Endothelial cell of umbilical vein (primary cell): ENCODE measurements at regions not wholly inside any gene's neighbourhood (a gene's known extent, or its start where the extent isn't known, plus 50 kb on each side); places are given as distances from the start of the nearest gene placed in this dataset.

Experiments used
- BruUV-seq: library from RNA; stranded (reverse); fragments of 400-500 nt; replicated peaks from 2 replicates; lab custom pipeline; 2021; lab: Mats Ljungman, UMichigan
- CTCF ChIA-PET: fragments of 300-600, 350-600 bp; sonication (Branson Sonifier 250); formaldehyde crosslinking; loops from one replicate; lab custom pipeline; 2021; ENCODE audit warnings: antibody characterized with exemption, inconsistent platforms; lab: Charles Lee
- POLR2A ChIA-PET: fragments of 300-600, 350-600 bp; sonication (Branson Sonifier 250); formaldehyde crosslinking; loops from one replicate; lab custom pipeline; 2021; ENCODE audit warnings: antibody characterized with exemption, inconsistent platforms; lab: Charles Lee
- DNase-seq: peaks from one replicate; pipeline ENCODE4 v3.0.0-alpha.2; 2011; ENCODE audit warnings: low read depth, low spot score
- FAIRE-seq: peaks from 2 replicates; lab custom pipeline; 2011; peaks lifted over from hg19 to GRCh38; lab: Jason Lieb, UNC
- H2AFZ ChIP-seq: 2 replicates; pipeline ENCODE4 v1.6.0; 2012; ENCODE audit warnings: low read depth, low read length, control low read depth, inconsistent platforms
- H3K27ac ChIP-seq: 2 replicates; pipeline ENCODE4 v1.5.1; 2011; ENCODE audit warnings: low read depth, mild to moderate bottlenecking, control low read depth, low read length, moderate library complexity; ENCODE audit not compliant: insufficient read depth
- H3K27me3 ChIP-seq, 2 experiments: 2 replicates each; pipeline versions ENCODE4 v1.6.0 to v1.6.1; 2011; ENCODE audit warnings: low read length in 2 of 2, mixed read lengths in 1 of 2; ENCODE audit not compliant: control insufficient read depth in 2 of 2, insufficient read depth in 2 of 2
- H3K36me3 ChIP-seq, 2 experiments: 2 replicates in 1 of 2; 3 replicates in 1 of 2; pipeline ENCODE4 v1.5.1; 2011; ENCODE audit warnings: low read length in 2 of 2, mild to moderate bottlenecking in 1 of 2, moderate library complexity in 1 of 2; ENCODE audit not compliant: control insufficient read depth in 2 of 2, insufficient read depth in 2 of 2; ENCODE audit errors: extremely low read depth in 1 of 2
- H3K4me1 ChIP-seq: 3 replicates; pipeline ENCODE4 v1.5.1; 2011; ENCODE audit warnings: mild to moderate bottlenecking, low read length; ENCODE audit not compliant: control insufficient read depth, insufficient read depth; ENCODE audit errors: extremely low read depth
- H3K4me2 ChIP-seq: 2 replicates; pipeline ENCODE4 v1.6.1; 2011; ENCODE audit warnings: low read length, control low read depth, mixed read lengths; ENCODE audit not compliant: insufficient read depth
- H3K4me3 ChIP-seq, 3 experiments: fragments of 200-600 bp in 1 of 3; sonication (generic), shearing (Covaris generic) in 1 of 3; replicated peaks in 1 of 3; 2 replicates each; pipeline ENCODE4 v1.5.1; 2011 to 2016; ENCODE audit warnings: control low read depth in 3 of 3, low read length in 3 of 3, mild to moderate bottlenecking in 2 of 3, inconsistent platforms in 1 of 3, low read depth in 1 of 3, moderate library complexity in 1 of 3; ENCODE audit not compliant: insufficient read depth in 1 of 3
- H3K79me2 ChIP-seq: 2 replicates; pipeline ENCODE4 v1.6.0; 2012; ENCODE audit warnings: low read length, inconsistent platforms; ENCODE audit not compliant: control insufficient read depth, insufficient read depth
- H3K9ac ChIP-seq: replicated peaks from 2 replicates; pipeline ENCODE3; 2011; ENCODE audit warnings: low read length, control low read depth; ENCODE audit not compliant: insufficient read depth; ENCODE audit errors: extremely low read depth
- H3K9me1 ChIP-seq: replicated peaks from 3 replicates; pipeline ENCODE4 v1.6.0; 2011; ENCODE audit warnings: mild to moderate bottlenecking, low read length; ENCODE audit not compliant: control insufficient read depth, insufficient read depth; ENCODE audit errors: extremely low read depth
- H3K9me3 ChIP-seq: replicated peaks from 2 replicates; pipeline ENCODE4 v1.5.1; 2012; ENCODE audit warnings: low read length, inconsistent platforms; ENCODE audit not compliant: control insufficient read depth, insufficient read depth
- H4K20me1 ChIP-seq: replicated peaks from 2 replicates; pipeline ENCODE3; 2011; ENCODE audit warnings: mild to moderate bottlenecking, low read length; ENCODE audit not compliant: control insufficient read depth, insufficient read depth; ENCODE audit errors: extremely low read depth
- FOS ChIP-seq: IDR thresholded peaks from 2 replicates; pipeline ENCODE4 v1.6.1; 2011; ENCODE audit warnings: mild to moderate bottlenecking, low read length, moderate library complexity, borderline replicate concordance; ENCODE audit not compliant: insufficient read depth
- GATA2 ChIP-seq: IDR thresholded peaks from 2 replicates; pipeline ENCODE4 v1.7.0; 2011; ENCODE audit warnings: low read depth, mild to moderate bottlenecking, moderate library complexity, mixed read lengths, low read length; ENCODE audit not compliant: insufficient read length, insufficient read depth
- JUN ChIP-seq: IDR thresholded peaks from 2 replicates; pipeline ENCODE4 v1.6.1; 2011; ENCODE audit warnings: borderline replicate concordance, low read depth; ENCODE audit not compliant: insufficient read length, insufficient read depth
- POLR2A ChIP-seq: IDR thresholded peaks from 2 replicates; pipeline ENCODE4 v1.6.1; 2012; ENCODE audit warnings: low read depth, mild to moderate bottlenecking, control low read depth, low read length
- POLR2AphosphoS5 ChIP-seq: IDR thresholded peaks from 2 replicates; pipeline ENCODE4 v1.6.1; 2012; ENCODE audit warnings: low read depth, mild to moderate bottlenecking, control low read depth, low read length, moderate library complexity; ENCODE audit not compliant: insufficient read depth
- dilution Hi-C: fragments of 300-500 bp; cut with MboI; formaldehyde crosslinking; loops from one replicate; pipeline ENCODE4 v1.15.0; 2019; ENCODE audit warnings: low sequenced_read_pairs; ENCODE audit not compliant: extremely low pct_ligation_motif_present
- intact Hi-C: fragments of 100-400 bp; cut with micrococcal nuclease; formaldehyde crosslinking; loops from one replicate; pipeline ENCODE4 v1.10.0; 2022
- TF ChIP-seq, protein P1 (sequence below), 2 donors: IDR thresholded peaks; 1 replicate in 1 of 2; 2 replicates in 1 of 2; pipeline ENCODE4 v1.5.1; 2011; ENCODE audit warnings: low read length in 2 of 2, mild to moderate bottlenecking in 2 of 2, moderate library complexity in 2 of 2, control low read depth in 1 of 2, inconsistent platforms in 1 of 2, low read depth in 1 of 2; ENCODE audit not compliant: insufficient read depth in 1 of 2; ENCODE audit errors: extremely low read depth in 1 of 2
- TF ChIP-seq, protein P2 (sequence below): IDR thresholded peaks from 2 replicates; pipeline ENCODE4 v1.6.1; 2011; ENCODE audit not compliant: insufficient read depth, insufficient read length

DNA sequence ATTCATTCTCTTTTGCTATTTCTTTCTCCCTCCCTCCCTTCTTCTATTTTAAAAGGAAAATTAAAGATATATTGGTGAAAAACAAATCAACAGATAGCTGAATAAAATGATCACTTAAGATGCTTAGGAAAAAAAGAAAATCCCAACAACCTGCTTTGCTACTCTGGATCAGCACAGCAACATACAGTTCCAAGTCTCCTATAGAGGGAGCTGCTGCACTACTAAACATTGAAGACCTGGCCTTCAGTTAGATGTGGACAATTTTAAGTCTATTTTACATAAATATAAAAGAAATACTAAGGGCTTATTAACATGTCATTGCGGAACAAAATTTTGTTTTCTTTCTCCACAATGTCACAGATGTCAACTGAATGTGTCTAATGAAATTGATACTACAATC lies 226.4 kb downstream of the MAGEB5 start:
- intact Hi-C loops (loop anchor here (1.0 to 10.0 kb wide), 8 partner anchors 178 to 920 kb away; no protein-coding TSS in a partner anchor), dilution Hi-C loops (no loop called here)
- Histone ChIP-seq H3K4me3 (no peak overlapping the region), H3K27me3 (no peaks in the 10 kb centered on the region), H3K9me3 (no peaks in the 10 kb centered on the region), H3K36me3 (no peaks in the 10 kb centered on the region), H3K79me2 (no peaks in the 10 kb centered on the region), H2AFZ (no peak overlapping the region), H3K4me1 (no peaks in the 10 kb centered on the region), H3K9me1 (no peaks in the 10 kb centered on the region), H4K20me1 (no peaks in the 10 kb centered on the region), H3K4me2 (no peak overlapping the region), H3K27ac (no peak overlapping the region), H3K9ac (no peak overlapping the region)
- ChIA-PET CTCF (interaction anchor here (1.0 to 2.0 kb wide), 8 partner anchors 12 to 923 kb away, joined by 3 to 14 read pairs (median 4); no protein-coding TSS in a partner anchor), POLR2A (no interaction called here)
- FAIRE-seq (no peak), DNase-seq (peak; percentile 68)
- BruUV-seq = no TSS peak
- TF ChIP-seq, protein P1, sequence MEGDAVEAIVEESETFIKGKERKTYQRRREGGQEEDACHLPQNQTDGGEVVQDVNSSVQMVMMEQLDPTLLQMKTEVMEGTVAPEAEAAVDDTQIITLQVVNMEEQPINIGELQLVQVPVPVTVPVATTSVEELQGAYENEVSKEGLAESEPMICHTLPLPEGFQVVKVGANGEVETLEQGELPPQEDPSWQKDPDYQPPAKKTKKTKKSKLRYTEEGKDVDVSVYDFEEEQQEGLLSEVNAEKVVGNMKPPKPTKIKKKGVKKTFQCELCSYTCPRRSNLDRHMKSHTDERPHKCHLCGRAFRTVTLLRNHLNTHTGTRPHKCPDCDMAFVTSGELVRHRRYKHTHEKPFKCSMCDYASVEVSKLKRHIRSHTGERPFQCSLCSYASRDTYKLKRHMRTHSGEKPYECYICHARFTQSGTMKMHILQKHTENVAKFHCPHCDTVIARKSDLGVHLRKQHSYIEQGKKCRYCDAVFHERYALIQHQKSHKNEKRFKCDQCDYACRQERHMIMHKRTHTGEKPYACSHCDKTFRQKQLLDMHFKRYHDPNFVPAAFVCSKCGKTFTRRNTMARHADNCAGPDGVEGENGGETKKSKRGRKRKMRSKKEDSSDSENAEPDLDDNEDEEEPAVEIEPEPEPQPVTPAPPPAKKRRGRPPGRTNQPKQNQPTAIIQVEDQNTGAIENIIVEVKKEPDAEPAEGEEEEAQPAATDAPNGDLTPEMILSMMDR (IDR thresholded peaks at IDR 0.05; ENCODE audit: extremely low read depth in 1 of 2, insufficient read depth in 1 of 2, low read depth in 1 of 2, low read length in 2 of 2) = peak in 1 of 2 donors; percentile 39
- no peak for TF ChIP-seq JUN

DNA sequence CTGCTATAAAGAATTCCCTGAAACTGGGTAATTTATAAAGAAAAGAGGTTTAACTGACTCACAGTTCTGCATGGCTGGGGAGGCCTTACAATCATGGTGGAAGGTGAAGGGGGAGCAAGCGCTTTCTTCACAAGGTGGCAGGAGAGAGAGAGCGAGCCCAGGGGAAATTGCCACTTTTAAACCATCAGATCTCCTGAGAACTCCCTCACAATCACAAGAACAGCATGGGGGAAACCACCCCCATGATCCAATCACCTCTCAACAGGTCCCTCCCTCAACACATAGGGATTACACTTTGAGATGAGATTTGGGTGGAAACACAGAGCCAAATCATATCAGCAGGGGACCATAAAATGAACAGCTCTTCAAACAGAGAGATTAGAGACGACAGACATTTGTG lies 198.6 kb downstream of the MAGEB5 start:
- H3K27ac ChIP-seq = no peak overlapping the region
- TF ChIP-seq GATA2 (no peak), FOS (no peak), JUN (no peak), POLR2AphosphoS5 (no peak), POLR2A (no peak)
- TF ChIP-seq, protein P2, sequence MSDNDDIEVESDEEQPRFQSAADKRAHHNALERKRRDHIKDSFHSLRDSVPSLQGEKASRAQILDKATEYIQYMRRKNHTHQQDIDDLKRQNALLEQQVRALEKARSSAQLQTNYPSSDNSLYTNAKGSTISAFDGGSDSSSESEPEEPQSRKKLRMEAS = no peak
- TF ChIP-seq, protein P1 (IDR thresholded peaks at IDR 0.05; ENCODE audit: extremely low read depth in 1 of 2, insufficient read depth in 1 of 2, low read depth in 1 of 2, low read length in 2 of 2) = no peak
- H3K36me3 ChIP-seq = no peaks in the 10 kb centered on the region
- H3K79me2 ChIP-seq = no peaks in the 10 kb centered on the region
- no peaks in the 10 kb centered on the region for H3K9me3 ChIP-seq
- H3K4me1 ChIP-seq = no peaks in the 10 kb centered on the region
- no peaks in the 10 kb centered on the region for H3K27me3 ChIP-seq
- H3K4me3 ChIP-seq = no peak overlapping the region
- no peak for FAIRE-seq
- H2AFZ ChIP-seq = no peak overlapping the region
- DNase-seq = no peak
- no TSS peak for BruUV-seq
- ChIA-PET CTCF (interaction anchor here (1.6 kb wide), 1 partner anchor 19 kb away, joined by 4 read pairs; no protein-coding TSS in a partner anchor), POLR2A (no interaction called here)
- dilution Hi-C loops (no loop called here), intact Hi-C loops (no loop called here)
- H3K4me2 ChIP-seq = no peak overlapping the region
- no peak overlapping the region for H3K9ac ChIP-seq
- no peaks in the 10 kb centered on the region for H4K20me1 ChIP-seq
- no peaks in the 10 kb centered on the region for H3K9me1 ChIP-seq
